ENCODE measurements at regions not wholly inside any gene's neighbourhood (a gene's known extent, or its start where the extent isn't known, plus 50 kb on each side); places are given as distances from the start of the nearest gene placed in this dataset.

- TF ChIP-seq EZH2phosphoT487 (IDR thresholded peaks at IDR 0.05): no peak
- TF ChIP-seq CTCF (IDR thresholded peaks at IDR 0.05): no peak
- TF ChIP-seq EZH2 (IDR thresholded peaks at IDR 0.05): no peak
Measured at GRCh38 chr6:141878686-141879085, 254.0 kb upstream of the GJE1 start.
